ENCODE measurements at regions not wholly inside any gene's neighbourhood (a gene's known extent, or its start where the extent isn't known, plus 50 kb on each side); places are given as distances from the start of the nearest gene placed in this dataset.
"Not testable (repeated sequence)": the region's sequence is repeated elsewhere in the genome, so short reads cannot be mapped to it uniquely, and the experiment has no call there.

DNA sequence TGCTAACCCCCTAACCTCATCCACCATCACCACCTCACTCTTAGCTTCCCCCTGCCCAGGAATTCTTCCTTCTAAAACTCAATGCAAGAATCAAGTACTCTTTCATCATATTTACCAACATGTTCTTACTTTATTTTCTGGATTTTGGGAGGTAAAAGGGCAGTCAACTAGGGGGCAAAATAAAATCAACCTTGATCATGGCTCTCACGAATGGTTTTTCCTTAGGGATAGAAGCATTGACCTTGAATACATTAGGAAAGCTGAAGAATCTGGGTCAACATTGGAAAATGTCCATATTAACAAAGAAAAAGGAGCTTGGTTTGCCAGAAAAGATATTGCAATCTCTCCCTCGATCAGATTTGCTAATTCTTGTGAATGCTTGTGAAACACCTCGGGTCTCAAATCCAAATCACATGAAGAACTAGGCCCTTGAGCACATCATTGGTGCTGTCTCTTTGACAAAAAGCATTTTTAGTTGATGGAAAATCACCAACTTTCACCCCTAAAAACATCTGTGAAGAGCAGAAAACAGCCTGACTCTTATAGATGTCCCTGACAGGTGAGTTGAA, 58.9 kb downstream of the ZC3H11B start:
- H3K36me3 Mint-ChIP-seq = no peaks in the 10 kb centered on the region
- no peaks in the 10 kb centered on the region for H3K4me1 ChIP-seq (ENCODE audit: control insufficient read depth, insufficient read depth, low read length)
- intact Hi-C loops (cut with micrococcal nuclease) = no loop called here
- no peak for DNase-seq
- no peaks in the 10 kb centered on the region for H3K27me3 ChIP-seq (ENCODE audit: control insufficient read depth, insufficient read depth, low read length)
- no peaks in the 10 kb centered on the region for H3K4me1 Mint-ChIP-seq
- H3K4me3 Mint-ChIP-seq = no peak overlapping the region
- H3K9me3 Mint-ChIP-seq = peaks cover 0 to 6% of the 10 kb centered on the region in 2 donors
- H3K36me3 ChIP-seq (ENCODE audit: control insufficient read depth, insufficient read depth, low read length) = no peaks in the 10 kb centered on the region
- no peak overlapping the region for H3K27ac ChIP-seq (ENCODE audit: low read length)
- TF ChIP-seq, protein P1, sequence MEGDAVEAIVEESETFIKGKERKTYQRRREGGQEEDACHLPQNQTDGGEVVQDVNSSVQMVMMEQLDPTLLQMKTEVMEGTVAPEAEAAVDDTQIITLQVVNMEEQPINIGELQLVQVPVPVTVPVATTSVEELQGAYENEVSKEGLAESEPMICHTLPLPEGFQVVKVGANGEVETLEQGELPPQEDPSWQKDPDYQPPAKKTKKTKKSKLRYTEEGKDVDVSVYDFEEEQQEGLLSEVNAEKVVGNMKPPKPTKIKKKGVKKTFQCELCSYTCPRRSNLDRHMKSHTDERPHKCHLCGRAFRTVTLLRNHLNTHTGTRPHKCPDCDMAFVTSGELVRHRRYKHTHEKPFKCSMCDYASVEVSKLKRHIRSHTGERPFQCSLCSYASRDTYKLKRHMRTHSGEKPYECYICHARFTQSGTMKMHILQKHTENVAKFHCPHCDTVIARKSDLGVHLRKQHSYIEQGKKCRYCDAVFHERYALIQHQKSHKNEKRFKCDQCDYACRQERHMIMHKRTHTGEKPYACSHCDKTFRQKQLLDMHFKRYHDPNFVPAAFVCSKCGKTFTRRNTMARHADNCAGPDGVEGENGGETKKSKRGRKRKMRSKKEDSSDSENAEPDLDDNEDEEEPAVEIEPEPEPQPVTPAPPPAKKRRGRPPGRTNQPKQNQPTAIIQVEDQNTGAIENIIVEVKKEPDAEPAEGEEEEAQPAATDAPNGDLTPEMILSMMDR (IDR thresholded peaks at IDR 0.05) = no peak
- H3K4me3 ChIP-seq (ENCODE audit: low read length) = no peak overlapping the region
- no peak for ATAC-seq
- H3K27me3 Mint-ChIP-seq (ENCODE audit: low read depth in 2 of 2) = no peaks in the 10 kb centered on the region
- 62% methylated on average over 3 of the region's 3 CpGs for WGBS (ENCODE audit: insufficient coverage)
- no peaks in the 10 kb centered on the region for H3K9me3 ChIP-seq (ENCODE audit: control insufficient read depth, insufficient read depth, low read length)
- no peak overlapping the region for H3K27ac Mint-ChIP-seq

DNA sequence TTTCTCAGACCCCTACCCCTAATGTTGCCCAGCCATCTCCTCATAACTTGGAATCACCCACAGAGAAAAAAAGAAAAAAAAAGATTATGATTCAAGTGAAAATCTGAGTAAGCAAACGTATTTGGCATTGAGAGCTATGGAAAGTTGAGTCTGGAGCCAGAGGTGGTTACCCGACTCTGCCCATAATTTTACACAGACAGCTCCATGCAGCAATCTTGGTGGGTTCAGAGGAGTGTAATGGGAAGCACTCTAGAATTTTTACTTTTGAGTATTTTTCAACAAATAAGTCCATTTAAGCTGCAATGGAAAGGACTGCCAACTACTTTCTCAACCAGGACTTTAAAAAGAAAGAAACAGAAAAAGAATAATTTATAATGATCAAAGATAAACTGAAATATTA, 62.7 kb downstream of the ZC3H11B start:
- H3K27ac ChIP-seq (ENCODE audit: low read length) = no peak overlapping the region
- no peaks in the 10 kb centered on the region for H3K27me3 ChIP-seq (ENCODE audit: control insufficient read depth, insufficient read depth, low read length)
- no peak overlapping the region for H3K4me3 ChIP-seq (ENCODE audit: low read length)
- H3K4me1 Mint-ChIP-seq = no peaks in the 10 kb centered on the region
- ATAC-seq (no peak), DNase-seq (no peak)
- TF ChIP-seq, protein P1 (IDR thresholded peaks at IDR 0.05) = no peak
- H3K36me3 Mint-ChIP-seq = no peaks in the 10 kb centered on the region
- H3K9me3 ChIP-seq (ENCODE audit: control insufficient read depth, insufficient read depth, low read length) = no peaks in the 10 kb centered on the region
- no peak overlapping the region for H3K4me3 Mint-ChIP-seq
- no peaks in the 10 kb centered on the region for H3K4me1 ChIP-seq (ENCODE audit: control insufficient read depth, insufficient read depth, low read length)
- peaks cover 0 to 10% of the 10 kb centered on the region in 2 donors for H3K9me3 Mint-ChIP-seq
- intact Hi-C loops (cut with micrococcal nuclease) = no loop called here
- no peak overlapping the region for H3K27ac Mint-ChIP-seq
- no peaks in the 10 kb centered on the region for H3K27me3 Mint-ChIP-seq (ENCODE audit: low read depth in 2 of 2)
- no peaks in the 10 kb centered on the region for H3K36me3 ChIP-seq (ENCODE audit: control insufficient read depth, insufficient read depth, low read length)
- 68% methylated on average over 2 of the region's 2 CpGs for WGBS (ENCODE audit: insufficient coverage)

DNA sequence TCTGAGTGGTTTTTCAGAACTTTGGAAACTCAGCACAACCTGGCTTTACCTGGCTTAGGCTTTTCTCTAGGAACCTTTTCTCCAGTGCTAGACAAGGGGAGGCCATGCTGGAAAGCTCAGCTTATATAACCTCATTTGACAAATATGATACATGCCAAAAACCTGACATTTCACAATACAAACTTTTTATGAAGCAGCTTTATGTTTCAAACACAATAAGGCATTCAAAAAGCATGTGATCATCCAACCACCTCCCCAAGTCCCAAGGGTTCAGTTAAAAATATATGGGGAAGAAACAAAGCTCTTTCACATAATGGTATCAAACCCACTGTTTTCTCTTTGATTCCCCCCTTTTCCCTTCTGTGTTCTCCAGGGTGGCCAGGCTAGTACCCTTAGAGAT, 63.7 kb downstream of the ZC3H11B start:
- Mint-ChIP-seq H3K27ac (no peak overlapping the region), H3K36me3 (no peaks in the 10 kb centered on the region), H3K4me1 (no peaks in the 10 kb centered on the region), H3K4me3 (no peak overlapping the region), H3K9me3 (peaks cover 0 to 10% of the 10 kb centered on the region in 2 donors), H3K27me3 (ENCODE audit: low read depth in 2 of 2) (no peaks in the 10 kb centered on the region)
- Histone ChIP-seq H3K36me3 (ENCODE audit: control insufficient read depth, insufficient read depth, low read length) (no peaks in the 10 kb centered on the region), H3K27me3 (ENCODE audit: control insufficient read depth, insufficient read depth, low read length) (no peaks in the 10 kb centered on the region), H3K4me1 (ENCODE audit: control insufficient read depth, insufficient read depth, low read length) (no peaks in the 10 kb centered on the region), H3K4me3 (ENCODE audit: low read length) (no peak overlapping the region), H3K27ac (ENCODE audit: low read length) (no peak overlapping the region), H3K9me3 (ENCODE audit: control insufficient read depth, insufficient read depth, low read length) (no peaks in the 10 kb centered on the region)
- intact Hi-C loops (cut with micrococcal nuclease) = no loop called here
- TF ChIP-seq, protein P1 (IDR thresholded peaks at IDR 0.05) = no peak
- ATAC-seq (no peak), DNase-seq (no peak)

DNA sequence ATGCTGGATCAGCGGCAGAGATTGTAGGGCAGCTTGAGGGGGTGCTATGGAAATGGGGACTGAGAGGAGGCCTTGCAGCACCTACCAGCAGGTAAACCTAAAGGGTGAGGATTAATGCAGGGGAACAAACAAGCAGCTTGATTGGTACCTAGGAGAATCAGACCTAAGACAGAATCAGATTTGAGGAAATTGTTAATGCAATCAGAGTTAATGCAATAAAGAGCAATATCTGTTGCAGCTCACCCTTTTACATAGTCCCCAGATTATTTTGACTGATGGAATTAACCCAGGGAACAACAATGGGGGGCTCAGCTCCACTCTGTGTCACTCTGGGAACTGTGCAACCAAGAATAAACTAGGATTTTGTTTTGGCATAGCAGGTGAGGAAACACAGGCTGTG, 64.5 kb downstream of the ZC3H11B start:
- Mint-ChIP-seq H3K36me3 (no peaks in the 10 kb centered on the region), H3K9me3 (peaks cover 0 to 7% of the 10 kb centered on the region in 2 donors), H3K27ac (no peak overlapping the region), H3K4me1 (no peaks in the 10 kb centered on the region), H3K27me3 (ENCODE audit: low read depth in 2 of 2) (no peaks in the 10 kb centered on the region), H3K4me3 (no peak overlapping the region)
- H3K4me3 ChIP-seq (ENCODE audit: low read length) = no peak overlapping the region
- intact Hi-C loops (cut with micrococcal nuclease) = no loop called here
- TF ChIP-seq, protein P1 (IDR thresholded peaks at IDR 0.05) = no peak
- no peaks in the 10 kb centered on the region for H3K4me1 ChIP-seq (ENCODE audit: control insufficient read depth, insufficient read depth, low read length)
- H3K36me3 ChIP-seq (ENCODE audit: control insufficient read depth, insufficient read depth, low read length) = no peaks in the 10 kb centered on the region
- DNase-seq (no peak), ATAC-seq (no peak)
- WGBS (ENCODE audit: insufficient coverage) = 100% methylated on average over 1 of the region's 1 CpG
- H3K27ac ChIP-seq (ENCODE audit: low read length) = no peak overlapping the region
- no peaks in the 10 kb centered on the region for H3K9me3 ChIP-seq (ENCODE audit: control insufficient read depth, insufficient read depth, low read length)
- no peaks in the 10 kb centered on the region for H3K27me3 ChIP-seq (ENCODE audit: control insufficient read depth, insufficient read depth, low read length)

DNA sequence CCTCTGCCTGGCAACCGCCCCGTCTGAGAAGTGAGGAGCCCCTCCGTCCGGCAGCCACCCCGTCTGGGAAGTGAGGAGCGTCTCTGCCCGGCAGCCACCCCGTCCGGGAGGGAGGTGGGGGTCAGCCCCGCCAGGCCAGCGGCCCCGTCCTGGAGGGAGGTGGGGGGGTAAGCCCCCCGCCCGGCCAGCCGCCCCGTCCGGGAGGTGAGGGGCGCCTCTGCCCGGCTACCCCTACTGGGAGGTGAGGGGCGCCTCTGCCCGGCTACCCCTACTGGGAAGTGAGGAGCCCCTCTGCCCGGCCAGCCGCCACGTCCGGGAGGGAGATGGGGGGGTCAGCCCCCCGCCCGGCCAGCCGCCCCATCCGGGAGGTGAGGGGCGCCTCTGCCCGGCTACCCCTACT, 67.1 kb downstream of the ZC3H11B start:
- 97% methylated on average over 17 of the region's 31 CpGs for WGBS (ENCODE audit: insufficient coverage)
- H3K9me3 ChIP-seq (ENCODE audit: control insufficient read depth, insufficient read depth, low read length); H3K36me3 ChIP-seq (ENCODE audit: control insufficient read depth, insufficient read depth, low read length); H3K4me3 Mint-ChIP-seq; ATAC-seq; H3K4me1 Mint-ChIP-seq; H3K36me3 Mint-ChIP-seq; H3K4me1 ChIP-seq (ENCODE audit: control insufficient read depth, insufficient read depth, low read length); H3K4me3 ChIP-seq (ENCODE audit: low read length); intact Hi-C loops (cut with micrococcal nuclease); H3K27ac ChIP-seq (ENCODE audit: low read length); DNase-seq; H3K27me3 Mint-ChIP-seq (ENCODE audit: low read depth in 2 of 2); H3K9me3 Mint-ChIP-seq; H3K27ac Mint-ChIP-seq; H3K27me3 ChIP-seq (ENCODE audit: control insufficient read depth, insufficient read depth, low read length): not testable (repeated sequence)

Data from natural killer cell (primary cell).